HG03097 (cell line): ENCODE measurements at regions not wholly inside any gene's neighbourhood (a gene's known extent, or its start where the extent isn't known, plus 50 kb on each side); places are given as distances from the start of the nearest gene placed in this dataset.

ENCODE experiments used
- ATAC-seq: cut with Tn5 transposase; IDR thresholded peaks from one replicate; pipeline ENCODE4 v1.9.1; 2021; ENCODE audit not compliant: unreplicated experiment, low FRiP score

GRCh38 chr2:186068139-186068801 lies 329.7 kb downstream of the FSIP2 start:
- peak; percentile 66 for ATAC-seq

GRCh38 chr2:186069676-186070075 lies 331.1 kb downstream of the FSIP2 start:
- ATAC-seq, result no peak

GRCh38 chr2:186085226-186085625 lies 346.6 kb downstream of the FSIP2 start:
- no peak for ATAC-seq

GRCh38 chr2:186093174-186093573 lies 354.6 kb downstream of the FSIP2 start:
- ATAC-seq, result no peak

GRCh38 chr2:186098821-186099220 lies 360.2 kb downstream of the FSIP2 start:
- no peak for ATAC-seq

GRCh38 chr2:186099826-186100225 lies 361.2 kb downstream of the FSIP2 start:
- ATAC-seq, result no peak

GRCh38 chr2:186100636-186101035 lies 362.0 kb downstream of the FSIP2 start:
- ATAC-seq, result no peak

- ATAC-seq, result no peak
These were observed 363.0 kb downstream of the FSIP2 start for GRCh38 chr2:186101616-186102015.

GRCh38 chr2:186103276-186103675 lies 364.7 kb downstream of the FSIP2 start:
- ATAC-seq, result no peak

- ATAC-seq, result no peak
These were observed 366.6 kb downstream of the FSIP2 start for GRCh38 chr2:186105016-186105724.

GRCh38 chr2:186108470-186108869 lies 369.9 kb downstream of the FSIP2 start:
- no peak for ATAC-seq

- ATAC-seq, result no peak
These were observed 372.8 kb upstream of the ZC3H15 start for GRCh38 chr2:186113284-186113683.

- no peak for ATAC-seq
These were observed 360.9 kb upstream of the ZC3H15 start for GRCh38 chr2:186125156-186125555.

- ATAC-seq, result no peak
These were observed 360.4 kb upstream of the ZC3H15 start for GRCh38 chr2:186125625-186126024.

GRCh38 chr2:186126181-186126580 lies 359.9 kb upstream of the ZC3H15 start:
- ATAC-seq, result no peak

GRCh38 chr2:186129767-186130581 lies 356.1 kb upstream of the ZC3H15 start:
- ATAC-seq, result no peak

- no peak for ATAC-seq
These were observed 355.1 kb upstream of the ZC3H15 start for GRCh38 chr2:186130748-186131641.

- ATAC-seq, result no peak
These were observed 350.4 kb upstream of the ZC3H15 start for GRCh38 chr2:186135686-186136085.

GRCh38 chr2:186136860-186137259 lies 349.2 kb upstream of the ZC3H15 start:
- ATAC-seq, result no peak

- ATAC-seq, result no peak
These were observed 347.2 kb upstream of the ZC3H15 start for GRCh38 chr2:186138845-186139244.
